Activated CD4-positive, CD25-positive, alpha-beta regulatory T cell (primary cell): ENCODE measurements at regions not wholly inside any gene's neighbourhood (a gene's known extent, or its start where the extent isn't known, plus 50 kb on each side); places are given as distances from the start of the nearest gene placed in this dataset.
"Not testable (repeated sequence)": the region's sequence is repeated elsewhere in the genome, so short reads cannot be mapped to it uniquely, and the experiment has no call there.

Experiments used
- DNase-seq, 4 experiments: peaks; one replicate each; lab custom pipeline; 2025; lab: John Stamatoyannopoulos, UW

DNA sequence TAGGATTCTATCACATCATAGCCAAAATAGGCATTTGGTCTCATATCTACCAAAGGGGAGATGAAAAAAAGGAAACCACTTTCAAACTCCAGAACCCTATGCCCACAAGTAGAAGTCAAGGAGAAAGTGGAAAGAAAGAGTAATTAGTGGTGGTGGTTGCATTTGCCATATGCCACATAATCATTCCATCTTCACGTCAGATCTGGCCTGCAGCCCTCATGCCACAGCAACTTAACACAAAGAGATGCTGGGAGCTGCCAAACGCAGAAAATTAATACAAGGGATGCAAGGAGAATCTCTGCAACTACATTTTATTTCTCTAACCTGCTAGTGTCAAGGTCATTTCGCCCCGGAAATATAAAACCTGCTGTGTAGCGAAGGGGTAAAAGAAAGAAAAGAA, 148.6 kb upstream of the FOXN3 start:
- no peak for DNase-seq

DNA sequence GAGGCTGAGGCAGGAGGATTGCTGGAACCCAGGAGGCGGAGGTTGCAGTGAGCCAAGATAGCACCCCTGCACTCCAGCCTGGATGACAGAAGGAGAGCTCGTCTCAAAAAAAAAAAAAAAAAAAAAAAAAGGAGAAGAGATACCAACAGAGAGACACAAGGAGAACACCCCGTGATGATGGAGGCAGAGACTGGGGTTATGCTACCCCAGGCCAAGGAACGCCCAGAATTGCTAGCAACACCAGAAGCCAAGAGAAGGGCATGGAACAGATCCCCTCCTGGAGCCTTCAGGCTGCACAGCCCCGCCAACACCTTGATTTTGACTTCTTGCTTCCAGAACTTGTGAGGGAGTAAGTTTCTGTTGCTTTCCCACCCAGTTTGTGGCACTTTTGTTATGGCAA, 148.0 kb upstream of the FOXN3 start:
- DNase-seq: no peak

DNA sequence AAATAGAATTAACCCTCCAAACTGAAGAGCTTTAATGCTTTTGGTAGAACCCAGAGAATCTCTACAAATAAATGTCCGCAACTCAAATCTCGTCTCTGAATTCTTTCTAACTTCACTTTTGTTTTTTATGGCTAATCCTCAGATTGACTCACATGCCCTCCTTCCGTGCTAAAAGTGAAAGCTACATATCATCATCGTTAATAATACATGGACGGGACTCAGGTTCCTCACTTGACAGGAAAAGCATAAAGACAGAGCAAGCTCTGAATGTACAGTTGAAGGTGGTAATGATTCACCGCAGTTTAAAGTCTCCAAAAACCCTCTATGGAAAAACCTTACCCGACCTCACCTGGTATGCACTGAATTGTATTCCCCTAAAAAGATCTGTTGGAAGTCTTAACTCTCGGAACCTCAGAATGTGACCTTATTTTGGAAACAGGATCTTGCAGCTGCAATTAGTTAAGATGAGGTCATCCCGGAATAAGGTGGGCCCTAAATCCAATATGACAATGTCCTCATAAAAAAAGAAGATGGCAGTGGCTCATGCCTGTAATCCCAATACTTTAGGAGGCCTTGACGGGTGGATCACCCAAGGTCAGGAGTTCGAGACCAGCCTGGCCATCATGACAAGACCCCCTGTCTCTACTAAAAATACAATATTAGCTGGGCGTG, 147.4 kb upstream of the FOXN3 start:
- DNase-seq: no peak

DNA sequence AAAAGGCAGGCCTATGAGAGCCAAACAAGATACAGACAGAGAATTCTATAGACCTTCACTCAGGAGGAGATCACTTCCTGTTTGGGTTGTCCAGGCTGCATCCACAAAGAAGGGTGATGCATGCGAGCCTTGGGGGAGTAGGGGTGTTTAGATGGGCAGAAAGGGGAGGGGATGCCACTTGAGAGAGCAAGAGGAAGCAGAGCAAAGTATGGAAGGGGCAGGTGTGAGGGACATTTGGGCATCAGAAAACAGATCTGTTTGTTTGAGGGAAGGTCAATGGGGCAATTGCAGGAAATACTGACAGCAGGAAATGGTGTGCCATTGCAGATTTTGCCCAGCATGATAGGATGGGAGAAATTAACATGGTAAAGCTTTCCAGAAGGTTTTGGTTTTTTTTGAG, 146.4 kb upstream of the FOXN3 start:
- no peak for DNase-seq

DNA sequence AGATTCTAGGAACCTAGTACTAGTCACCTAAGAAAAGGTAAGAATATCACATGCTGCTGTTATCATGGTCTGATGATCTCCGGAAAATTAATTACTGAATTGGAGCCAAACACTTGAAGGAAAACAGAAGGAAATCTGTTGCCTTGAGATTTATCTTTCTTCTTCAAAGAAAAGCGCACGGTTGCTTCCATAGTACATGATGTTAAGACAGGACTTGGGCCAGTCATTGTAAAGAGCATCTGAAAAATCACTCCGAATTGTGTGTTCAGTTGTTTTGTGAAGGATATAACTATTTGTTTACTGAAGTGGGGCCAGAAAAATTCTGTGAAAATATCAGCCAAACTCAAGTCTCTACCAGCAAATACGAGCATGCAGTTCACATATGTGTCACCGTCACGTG, 134.9 kb upstream of the FOXN3 start:
- DNase-seq: no peak

DNA sequence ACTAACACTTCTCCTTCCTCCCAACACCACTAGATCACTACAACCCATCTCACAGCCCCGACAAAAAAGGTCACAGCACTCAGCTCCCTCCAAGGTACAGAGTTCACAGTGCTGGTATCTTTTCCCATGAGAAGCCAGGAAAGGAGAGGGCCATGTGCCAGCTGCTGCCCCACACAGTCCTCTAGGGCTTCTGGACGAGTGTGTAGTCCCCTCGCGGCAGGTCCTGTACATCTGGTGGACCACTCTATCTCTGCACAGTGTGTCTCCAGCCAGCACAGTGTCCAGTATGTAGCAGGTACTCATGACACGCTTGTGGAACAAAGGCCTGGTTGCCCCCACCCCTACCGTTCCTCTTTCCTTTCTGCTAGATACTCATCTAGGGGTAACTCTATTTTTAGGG, 134.4 kb upstream of the FOXN3 start:
- no peak for DNase-seq

DNA sequence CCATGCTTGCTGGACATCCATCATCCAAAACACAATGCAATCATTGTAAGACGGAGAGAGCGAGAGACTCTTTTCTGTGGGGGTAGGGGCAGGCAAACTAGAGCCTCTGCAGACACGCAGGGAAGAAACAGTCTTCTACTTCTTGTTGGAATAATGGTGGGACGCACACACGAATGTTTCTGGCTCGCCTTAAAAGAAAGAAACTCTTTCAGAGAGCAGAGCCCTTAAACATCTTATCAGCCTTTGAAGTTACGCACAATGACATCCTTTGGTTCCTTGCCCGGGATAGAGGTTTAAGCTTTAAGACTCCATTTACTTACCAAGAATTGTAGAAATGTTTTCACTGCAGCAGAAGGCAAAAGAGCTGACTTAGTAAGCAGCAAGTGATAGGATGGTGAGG, 133.8 kb upstream of the FOXN3 start:
- DNase-seq: no peak

DNA sequence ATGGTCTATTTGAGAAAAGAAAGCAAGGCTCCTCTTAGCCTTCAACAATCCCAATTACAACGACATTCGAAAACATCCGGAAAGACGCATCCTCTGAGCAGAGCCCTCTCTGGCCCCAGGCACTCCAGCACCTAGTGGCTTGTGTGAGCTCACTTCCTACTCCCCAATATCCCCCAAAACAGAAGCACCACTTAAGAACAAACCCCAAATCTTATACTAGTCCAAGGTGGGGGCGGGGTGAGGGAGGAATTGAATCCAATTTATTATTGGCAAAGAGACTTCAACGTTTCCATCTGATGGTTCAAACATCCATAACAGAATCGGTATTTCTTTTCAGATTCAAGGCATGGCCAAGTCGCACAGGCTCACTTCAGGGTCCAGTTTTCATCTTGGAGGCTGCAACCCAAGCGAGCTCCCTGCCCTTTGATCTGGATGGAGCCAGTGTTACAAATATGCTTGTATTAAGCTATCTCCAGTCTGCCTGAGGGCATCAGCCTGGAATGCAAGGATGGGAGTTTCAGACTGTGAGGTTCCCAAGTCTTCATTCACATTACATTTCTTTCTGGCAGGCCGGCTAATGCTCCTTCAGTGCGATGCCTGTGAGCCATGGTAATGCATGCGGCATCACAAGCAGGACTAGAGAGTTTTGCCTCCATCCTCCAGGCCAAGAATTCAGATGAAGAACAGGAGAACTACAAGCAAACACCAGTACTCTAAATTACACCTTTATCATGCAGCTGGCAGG, 132.5 kb upstream of the FOXN3 start:
- DNase-seq: no peak

DNA sequence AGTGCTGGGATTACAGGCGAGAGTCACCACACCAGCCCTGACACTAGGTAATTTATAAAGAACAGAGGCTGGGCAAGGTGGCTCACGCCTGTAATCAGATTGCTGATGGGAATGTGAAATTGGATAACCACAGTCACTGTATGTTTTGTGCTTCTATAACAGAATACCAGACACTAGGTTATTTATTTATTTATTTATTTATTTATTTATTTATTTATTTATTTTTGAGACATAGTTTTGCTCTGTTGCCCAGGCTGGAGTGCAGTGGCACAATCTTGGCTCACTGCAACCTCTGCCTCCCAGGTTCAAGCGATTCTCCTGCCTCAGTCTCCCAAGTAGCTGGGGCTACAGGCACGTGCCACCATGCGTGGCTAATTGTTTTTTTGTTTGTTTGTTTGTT, 130.0 kb upstream of the FOXN3 start:
- DNase-seq: not testable (repeated sequence)

DNA sequence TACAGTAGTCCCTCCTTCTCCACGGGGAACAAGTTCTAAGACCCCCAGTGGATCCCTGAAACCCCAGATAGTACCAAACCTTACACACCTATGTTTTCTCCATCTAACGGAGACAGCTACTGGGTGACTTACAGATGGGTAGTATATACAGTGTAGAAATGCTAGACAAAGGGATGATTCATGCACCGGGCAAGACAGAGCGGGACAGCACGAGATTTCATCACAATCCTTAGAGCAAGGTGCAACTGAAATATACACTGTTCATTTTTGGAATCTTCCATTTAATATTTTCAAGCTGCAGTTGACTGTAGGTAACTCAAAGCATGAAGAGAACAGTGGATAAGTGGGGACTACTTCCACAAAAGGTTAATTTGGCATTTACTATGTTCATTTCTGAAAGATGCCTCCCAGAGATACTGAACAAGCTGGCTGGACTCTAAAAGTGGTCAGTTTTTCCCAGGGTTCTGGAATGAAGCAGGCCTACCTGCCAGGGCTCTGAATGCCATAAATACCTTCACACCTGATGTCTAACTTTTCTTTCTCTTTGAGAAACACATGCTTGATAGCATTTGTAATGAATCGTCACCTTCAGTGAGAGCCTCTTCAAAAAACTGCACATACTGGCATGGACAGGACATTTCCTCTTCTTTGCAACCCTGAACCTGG, 127.7 kb upstream of the FOXN3 start:
- no peak for DNase-seq

DNA sequence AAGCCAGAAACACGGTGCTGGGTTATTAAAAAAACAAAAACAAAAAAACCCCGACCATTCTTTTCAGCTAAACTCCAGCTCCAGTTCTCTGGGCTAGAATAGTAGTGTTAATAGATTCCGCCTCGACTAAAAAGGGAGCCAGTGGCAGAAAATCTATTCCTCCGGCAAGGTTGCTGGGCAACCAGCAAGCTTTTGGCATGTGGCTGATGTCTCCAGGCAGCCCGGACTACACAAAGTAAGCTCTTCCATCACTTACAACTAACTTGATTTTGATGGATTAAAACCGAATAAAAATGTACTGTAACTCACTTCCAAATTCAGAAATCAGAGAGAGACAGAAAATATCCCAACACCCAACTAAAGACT, 126.4 kb upstream of the FOXN3 start:
- no peak for DNase-seq

DNA sequence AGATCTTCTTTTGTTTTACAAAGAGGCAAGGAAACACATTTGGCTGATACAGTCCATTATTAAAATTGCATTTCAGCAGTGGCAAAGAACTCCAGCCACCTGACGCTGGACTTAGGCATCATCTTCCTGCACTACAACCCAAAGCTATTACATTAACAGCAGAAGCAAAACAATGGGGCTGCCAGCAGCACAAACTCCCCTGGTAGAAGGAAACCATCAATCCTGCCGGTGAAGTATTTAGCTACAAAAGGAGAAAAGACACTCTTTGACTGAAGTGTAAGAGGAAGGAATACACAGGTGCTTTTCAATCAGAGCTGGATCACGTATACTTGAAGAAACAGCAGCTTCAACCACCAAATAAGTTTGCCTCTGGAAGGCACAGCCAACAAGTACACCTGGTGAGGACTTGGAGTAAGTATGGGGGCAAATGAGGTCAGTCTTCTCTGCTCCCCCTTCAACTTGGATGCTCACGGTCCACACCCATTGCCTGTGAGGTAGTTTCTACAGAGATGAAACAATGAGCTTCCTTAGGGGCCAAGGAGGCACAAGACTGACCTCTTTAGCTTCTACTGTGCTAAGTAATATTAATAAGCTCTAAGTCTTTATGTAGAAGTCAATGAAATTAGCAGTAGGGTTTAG, 125.9 kb upstream of the FOXN3 start:
- no peak for DNase-seq

DNA sequence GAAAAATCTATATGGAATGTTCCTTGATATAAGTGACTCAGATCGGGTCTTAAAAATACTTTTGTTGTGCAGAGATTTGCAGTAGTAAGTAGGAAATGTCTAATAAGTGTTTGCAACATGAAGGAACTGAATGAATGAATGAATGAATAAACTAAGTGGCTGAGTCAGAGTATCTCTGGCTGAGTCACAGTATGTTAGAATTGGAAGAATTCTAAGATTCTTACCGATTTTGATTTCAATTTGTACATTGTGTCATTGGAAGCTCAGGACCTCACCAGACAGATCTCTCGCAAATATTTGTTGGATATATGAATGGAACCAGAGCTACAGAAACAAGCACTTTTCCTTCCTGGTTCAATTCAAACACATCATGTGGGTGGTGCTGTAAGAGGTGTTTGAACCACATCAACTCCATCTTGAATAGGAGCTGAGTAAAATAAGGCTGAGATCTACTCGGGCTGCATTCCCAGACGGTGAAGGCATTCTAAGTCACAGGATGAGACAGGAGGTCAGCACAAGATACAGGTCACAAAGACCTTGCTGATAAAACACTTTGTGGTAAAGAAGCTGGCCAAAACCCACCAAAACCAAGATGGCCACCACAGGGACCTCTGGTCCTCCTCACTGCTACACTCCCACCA, 123.9 kb upstream of the FOXN3 start:
- no peak for DNase-seq

DNA sequence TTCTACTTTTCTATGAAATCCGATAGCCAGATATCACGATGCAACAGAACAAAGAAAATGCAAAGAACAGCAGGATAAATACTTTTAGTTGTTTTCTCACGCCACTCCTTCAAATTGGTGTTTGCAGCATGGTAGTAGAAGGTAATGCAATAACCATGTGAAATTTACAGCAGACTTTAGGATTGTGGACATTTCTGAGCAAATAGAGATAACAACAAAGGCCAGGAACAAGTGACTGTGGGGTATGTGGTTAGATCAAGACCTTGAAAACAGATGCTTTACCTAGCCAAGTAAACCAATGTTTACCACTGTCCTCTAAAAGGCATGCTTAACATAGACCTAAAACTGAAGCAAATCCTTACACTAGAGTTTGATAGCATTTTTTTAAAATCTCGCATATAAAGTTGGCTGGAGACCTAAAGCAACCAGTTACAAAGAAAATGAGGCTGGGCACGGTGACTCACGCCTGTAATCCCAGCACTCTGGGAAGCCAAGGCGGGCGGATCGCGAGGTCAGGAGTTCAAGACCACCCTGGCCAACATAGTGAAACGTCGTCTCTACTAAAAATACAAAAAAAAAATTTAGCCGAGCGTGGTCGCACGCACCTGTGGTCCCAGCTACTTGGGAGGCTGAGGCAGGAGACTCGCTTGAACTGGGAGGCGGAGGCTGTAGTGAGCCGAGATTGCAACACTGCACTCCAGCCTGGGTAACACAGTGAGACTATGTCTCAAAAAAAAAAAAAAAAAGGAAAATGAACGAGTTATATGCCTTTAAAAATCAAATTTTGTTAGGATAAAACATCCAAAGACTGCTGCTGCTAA, 123.2 kb upstream of the FOXN3 start:
- no peak for DNase-seq

DNA sequence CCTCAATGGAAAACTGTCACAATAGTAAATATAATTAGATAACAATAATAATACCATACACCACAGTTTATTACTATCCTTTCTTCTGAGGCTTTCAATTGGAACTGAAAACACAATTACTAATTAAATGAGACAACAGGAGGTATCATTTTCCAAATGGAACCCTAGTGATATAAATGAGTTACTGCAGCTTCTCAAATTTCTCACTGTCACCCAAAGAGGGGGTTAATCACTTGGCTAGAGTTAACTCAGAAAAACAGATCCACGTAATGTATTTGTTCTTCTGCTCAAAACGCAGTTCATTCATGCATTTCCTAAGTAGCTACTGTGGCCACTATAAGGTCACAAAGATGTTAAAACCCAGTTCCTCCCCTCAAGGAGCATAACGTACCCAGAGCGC, 120.9 kb upstream of the FOXN3 start:
- DNase-seq: no peak

DNA sequence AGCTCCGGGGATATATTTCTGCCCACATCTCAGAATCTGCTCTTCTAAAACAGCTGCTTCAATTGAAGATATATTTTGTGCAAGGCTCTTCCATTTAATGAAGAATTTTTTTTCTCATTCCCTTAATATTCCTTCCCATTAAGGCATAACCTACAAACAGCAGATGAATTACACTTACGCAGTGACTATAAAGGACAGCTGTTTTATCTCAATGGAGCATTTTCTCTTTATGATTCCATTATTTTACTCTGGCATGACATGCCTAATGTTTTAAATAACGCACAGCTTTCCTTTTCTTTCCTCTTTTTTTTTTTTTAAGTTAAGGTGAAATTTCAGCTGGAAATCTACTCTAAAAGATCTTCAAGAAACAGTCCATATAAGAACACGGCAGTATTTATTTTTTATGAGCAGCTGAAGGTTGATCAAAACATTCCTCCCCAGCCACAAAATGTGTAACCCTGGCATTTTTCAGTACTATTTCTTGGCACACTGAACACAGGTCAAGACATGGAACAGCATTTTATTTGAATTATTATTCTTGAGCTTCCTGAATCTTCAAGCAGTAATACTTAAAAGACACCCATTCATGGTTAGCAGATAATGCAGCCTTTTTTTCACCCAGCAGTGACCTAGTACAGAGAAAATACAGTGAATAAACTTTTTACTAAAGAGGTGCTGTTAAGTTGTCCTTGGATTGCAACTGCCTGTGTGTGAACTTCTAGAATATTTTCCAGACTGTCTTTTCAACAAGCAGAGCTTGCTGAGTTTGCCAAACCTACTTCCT, 118.1 kb upstream of the FOXN3 start:
- no peak for DNase-seq

DNA sequence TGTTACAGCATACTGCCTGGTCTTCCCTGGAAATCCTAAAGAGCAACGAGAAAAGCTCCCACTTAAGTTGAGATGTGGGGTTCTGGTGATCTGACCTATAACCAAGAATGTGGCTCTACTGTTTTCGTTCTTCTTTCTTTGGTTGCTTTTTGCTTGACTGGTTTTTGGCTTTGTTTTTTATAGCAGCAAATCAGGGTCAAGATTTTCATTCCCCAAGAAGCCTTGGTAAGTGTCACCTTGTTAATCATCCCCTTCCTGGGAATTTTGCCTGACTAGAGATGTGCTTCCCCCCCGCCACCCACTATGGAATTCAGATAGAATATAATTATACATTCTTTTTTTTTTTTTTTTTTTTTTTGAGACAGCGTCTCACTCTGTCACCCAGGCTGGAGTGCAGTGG, 116.7 kb upstream of the FOXN3 start:
- no peak for DNase-seq

DNA sequence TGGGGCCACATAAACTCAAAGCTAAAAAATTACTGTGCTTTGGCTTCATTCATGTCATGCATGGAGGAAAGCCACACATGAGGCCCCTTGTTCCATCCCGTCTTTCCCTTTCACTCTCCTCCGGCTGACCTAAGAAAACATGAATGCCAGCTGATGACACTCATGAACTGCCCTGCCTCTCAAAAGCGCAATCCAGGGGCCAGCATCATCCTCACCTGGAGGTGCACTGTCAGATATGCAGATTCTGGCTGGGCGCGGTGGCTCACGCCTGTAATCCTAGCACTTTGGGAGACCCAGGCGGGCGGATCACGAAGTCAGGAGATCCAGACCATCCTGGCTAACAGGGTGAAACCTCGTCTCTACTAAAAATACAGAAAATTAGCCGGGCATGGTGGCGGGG, 116.1 kb upstream of the FOXN3 start:
- DNase-seq: no peak

DNA sequence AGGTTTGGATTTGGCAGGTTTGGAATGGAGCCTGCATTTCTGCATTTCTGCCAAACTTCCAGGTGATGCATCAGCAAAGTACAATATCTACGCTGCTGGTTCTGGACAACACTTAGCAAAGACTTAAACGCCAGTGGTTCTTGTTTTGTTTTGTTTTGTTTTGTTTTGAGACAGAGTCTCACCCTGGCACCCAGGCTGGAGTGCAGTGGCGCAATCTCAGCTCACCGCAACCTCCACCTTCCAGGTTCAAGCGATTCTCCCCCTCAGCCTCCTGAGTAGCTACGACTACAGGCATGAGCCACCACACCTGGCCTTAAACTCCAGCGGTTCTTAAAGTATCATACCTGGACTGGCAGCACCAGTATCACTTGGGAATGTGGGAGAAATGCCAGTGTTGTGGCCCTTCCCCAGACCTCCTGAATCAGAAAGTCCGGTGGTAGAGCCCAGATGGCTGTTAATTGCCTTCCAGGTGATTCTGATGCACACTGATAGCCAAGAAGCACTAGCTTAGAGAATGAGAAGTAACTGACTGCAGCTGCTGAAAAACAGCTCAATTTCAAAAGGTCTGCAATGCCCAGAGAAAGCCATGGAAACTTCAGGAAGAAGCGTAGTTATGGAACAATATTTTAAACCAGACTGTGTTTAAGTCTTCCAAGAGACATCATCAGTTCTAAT, 114.8 kb upstream of the FOXN3 start:
- DNase-seq: no peak

DNA sequence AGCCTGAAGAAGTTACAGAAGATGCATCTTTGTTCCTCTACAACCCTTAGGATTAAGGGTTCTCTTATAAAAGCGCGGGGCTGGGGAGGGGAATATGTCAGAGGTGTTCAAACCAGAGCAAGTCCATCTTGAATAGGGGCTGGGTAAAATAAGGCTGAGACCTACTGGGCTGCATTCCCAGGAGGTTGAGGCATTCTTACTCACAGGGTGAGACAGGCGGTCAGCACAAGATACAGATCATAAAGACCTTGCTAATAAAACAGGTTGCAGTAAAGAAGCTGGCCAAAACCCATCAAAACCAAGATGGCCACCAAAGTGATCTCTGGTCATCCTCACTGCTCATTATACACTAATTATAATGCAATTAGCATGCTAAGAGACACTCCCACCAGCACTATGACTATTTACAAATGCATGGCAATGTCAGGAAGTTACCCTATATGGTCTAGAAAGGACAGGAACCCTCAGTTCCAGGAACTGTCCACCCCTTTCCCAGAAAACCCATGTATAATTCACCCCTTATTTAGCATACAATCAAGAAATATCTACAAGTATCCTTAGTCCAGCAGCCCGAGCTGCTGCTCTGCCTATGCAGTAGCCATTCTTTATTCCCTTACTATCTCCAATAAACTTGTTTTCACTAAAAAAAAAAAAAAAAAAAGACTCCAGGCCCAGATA, 108.1 kb upstream of the FOXN3 start:
- no peak for DNase-seq
